HG03558 (cell line): ENCODE measurements at regions not wholly inside any gene's neighbourhood (a gene's known extent, or its start where the extent isn't known, plus 50 kb on each side); places are given as distances from the start of the nearest gene placed in this dataset.

Experiments used
- ATAC-seq: cut with Tn5 transposase; IDR thresholded peaks from one replicate; pipeline ENCODE4 v1.9.1; 2021; ENCODE audit warnings: moderate number of reproducible peaks; ENCODE audit not compliant: unreplicated experiment; ENCODE audit errors: extremely low read depth

DNA sequence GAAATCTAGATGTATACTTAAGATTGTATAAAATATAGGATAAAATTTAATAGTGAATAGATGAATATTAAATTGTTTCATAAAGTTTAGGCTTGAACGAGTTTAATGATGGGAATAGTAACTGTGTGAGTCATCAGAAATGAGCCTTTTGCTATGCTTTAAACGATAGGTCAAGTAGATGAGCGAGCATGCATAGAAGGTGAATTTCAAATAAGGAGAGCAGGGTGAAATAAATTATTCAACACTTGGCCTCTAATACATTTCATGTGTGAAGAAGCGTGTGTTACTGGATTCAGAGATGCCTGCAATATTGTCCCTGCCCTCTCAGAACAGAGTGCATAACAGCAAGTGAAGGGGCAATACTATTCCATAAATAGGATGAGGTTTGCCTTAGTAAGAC is 74.4 kb upstream of the EYA4 start:
- no peak for ATAC-seq

DNA sequence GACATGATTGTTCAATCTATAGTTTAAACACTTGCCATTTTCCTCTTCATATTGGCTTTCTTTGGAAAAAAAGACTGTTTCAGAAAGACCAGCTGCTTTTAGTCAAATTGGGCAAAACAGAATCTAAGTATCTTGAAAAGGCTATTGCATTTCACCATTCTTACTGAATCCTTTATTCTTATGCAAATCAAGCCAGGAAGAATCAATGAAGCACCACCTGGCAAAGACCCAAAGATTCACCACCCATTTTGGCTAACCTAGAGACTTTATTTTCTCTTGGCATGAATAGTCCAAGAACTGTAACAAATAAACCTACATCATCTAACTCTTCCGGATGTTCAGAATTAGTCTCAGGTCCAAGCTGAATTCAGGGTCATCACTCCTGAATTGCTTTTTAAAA is 71.3 kb upstream of the EYA4 start:
- ATAC-seq: no peak

GRCh38 chr6:133170602-133171001 is 70.6 kb upstream of the EYA4 start:
- no peak for ATAC-seq

DNA sequence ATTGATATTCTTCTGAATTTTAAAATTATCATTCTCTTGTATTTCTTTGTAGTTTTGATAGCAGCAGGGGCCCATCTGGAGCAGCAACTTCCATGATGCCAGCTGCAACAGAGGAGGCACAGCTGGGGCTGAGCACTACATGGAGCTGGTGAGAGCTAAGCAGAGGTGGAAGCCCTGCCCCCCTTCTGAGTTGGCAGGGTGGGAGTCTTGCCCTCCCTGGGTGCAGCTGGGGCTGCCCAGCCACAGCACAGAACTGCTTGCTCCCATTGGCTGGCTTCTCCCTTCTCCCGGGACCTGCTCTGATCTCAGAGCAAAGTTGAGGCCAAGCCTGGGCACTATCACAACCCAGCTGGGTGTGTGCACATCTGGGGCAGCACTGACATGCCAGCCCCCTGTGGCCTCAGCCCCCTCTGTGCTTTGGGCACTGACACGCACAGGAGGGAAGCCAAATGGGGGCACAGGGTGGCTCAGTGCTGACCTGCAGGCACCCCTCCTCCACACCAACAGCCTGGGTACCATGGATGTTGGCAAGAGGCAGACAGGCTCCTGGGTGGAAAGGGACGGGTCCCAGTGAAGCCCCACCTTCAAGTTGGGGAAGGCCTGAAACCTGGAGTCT is 69.1 kb upstream of the EYA4 start:
- ATAC-seq: no peak

DNA sequence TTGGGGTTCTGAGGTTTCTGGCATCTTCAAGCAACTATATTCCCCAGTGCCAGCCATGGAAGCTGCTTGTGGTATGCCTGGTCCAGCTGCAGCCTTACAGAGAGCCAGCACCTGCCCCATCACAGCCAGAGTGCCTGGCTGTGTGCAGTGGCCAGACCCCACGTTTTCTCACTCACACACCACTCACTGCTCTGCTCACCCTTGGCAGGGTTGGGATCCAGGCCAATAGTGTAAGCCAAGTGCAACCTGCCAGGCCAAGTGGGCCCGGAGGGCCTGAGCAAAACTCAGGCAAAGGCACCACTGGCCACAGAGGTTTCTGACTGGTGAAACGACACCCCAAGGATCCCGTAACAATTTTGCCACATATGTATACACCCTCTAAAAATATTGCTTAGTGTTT is 67.9 kb upstream of the EYA4 start:
- no peak for ATAC-seq

DNA sequence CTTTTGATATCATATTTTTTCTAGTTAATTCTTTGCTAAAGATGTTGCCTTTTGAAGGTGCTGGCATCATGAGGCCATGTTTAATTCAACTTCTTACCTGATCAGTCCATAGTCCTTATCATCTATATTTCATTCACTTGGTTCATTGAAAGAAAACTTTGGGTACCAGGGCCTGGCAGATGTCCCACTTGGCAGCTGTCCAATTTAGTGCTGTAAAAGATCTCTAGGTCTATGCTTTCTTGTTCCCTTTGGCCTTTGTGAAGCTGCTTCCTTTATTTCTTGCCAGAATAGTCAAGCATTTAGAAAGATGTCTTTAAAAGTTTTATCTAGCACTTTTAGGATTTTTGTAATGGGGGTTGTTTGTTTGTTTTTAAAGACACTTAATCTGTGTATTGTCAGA is 61.7 kb upstream of the EYA4 start:
- ATAC-seq: no peak

DNA sequence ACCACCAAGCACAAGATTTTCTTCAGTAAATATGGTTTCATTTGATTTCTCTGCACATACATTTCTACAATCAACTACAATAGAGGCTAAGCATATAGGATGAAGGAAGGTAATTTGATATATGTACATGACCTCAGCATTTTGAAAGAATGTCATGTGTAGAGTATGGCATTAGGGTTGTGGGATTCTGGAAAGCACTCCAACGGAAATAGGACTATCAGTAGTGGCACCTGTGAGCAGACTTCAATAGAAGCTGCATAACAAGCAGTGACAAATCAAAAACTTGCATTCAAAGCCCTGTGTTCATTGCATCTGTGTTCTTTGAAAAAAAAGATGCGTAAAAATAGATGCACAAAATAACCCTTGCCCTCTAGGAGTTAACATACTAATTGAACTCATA is 57.5 kb upstream of the EYA4 start:
- no peak for ATAC-seq

GRCh38 chr6:133184798-133185372 is 56.3 kb upstream of the EYA4 start:
- no peak for ATAC-seq

- no peak for ATAC-seq
Observed at GRCh38 chr6:133185731-133186130, 55.4 kb upstream of the EYA4 start.

DNA sequence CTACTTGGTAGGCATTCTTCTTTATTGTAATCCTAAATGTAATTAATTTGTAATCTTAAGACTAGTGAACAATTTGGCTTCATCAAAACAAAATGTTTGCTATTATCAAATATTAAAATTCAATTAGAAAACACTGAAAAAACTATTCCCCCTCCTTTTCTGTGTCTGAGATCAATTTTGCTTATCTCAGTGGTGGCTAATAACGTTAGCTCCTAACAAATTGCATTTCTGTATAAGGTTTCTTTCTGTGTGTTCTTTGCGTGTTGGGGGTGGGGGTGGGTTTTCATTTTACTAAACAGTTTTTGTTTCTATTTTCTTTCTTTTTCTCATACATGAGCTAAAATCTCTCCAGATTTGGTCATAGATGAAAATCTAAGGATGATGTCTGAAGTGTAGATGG is 54.0 kb upstream of the EYA4 start:
- ATAC-seq: no peak

DNA sequence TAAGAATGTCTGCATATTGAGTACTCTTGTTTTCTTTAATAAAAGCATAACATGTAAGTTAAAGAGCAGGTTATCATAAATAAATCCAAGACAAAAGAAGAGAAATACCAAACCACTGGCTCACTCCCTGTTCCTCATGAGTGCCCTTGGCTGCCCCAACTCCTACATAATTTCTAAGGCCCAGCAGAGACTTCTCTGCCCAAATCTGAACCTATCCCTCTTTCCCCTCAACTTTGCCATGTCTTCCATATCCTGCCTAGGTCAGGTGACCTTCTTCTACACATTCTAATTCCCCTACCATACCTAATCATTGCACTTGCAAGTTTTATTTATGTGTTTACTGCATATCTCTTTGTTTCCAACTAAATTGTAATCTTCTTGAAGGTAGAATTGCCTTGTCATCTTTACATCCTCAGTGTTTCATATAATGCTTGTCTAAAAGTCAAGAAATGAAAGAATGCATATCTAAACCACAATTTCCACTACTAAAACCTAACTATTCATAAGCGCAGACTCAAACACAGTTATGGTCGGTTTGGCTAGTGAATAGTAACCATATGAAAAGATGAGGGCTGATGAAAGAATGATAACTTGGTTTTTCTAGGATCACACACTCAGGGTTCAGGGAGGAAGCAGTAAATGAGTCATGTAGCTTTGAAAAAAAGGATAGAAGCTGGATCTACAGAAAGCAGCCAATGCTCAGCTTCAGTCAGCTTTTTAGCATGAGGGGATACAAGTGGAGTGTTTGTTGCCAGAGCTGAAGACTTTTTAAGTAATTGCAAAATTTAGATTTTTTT is 53.3 kb upstream of the EYA4 start:
- no peak for ATAC-seq

GRCh38 chr6:133190912-133191311 is 50.2 kb upstream of the EYA4 start:
- no peak for ATAC-seq

DNA sequence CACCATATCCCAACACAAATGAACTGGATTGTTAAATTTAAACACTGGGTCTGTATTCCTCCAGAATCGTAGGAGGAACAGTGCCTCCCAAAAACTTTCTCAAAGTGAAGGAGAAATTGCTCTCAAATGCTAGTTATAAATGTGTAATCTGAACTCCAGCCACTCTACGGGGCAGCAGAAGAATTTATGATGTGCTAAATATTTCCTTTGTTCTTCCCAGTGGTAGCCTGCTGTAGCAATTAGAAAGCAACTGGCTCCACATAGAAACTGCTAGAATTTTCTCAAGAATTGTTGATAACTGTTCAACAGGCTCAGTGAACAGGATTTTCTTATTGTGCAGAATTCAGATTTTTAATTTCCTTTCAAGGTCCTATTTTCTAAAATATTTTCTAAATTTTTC is 49.8 kb upstream of the EYA4 start:
- no peak for ATAC-seq
